ENCODE measurements at regions not wholly inside any gene's neighbourhood (a gene's known extent, or its start where the extent isn't known, plus 50 kb on each side); places are given as distances from the start of the nearest gene placed in this dataset.

DNA sequence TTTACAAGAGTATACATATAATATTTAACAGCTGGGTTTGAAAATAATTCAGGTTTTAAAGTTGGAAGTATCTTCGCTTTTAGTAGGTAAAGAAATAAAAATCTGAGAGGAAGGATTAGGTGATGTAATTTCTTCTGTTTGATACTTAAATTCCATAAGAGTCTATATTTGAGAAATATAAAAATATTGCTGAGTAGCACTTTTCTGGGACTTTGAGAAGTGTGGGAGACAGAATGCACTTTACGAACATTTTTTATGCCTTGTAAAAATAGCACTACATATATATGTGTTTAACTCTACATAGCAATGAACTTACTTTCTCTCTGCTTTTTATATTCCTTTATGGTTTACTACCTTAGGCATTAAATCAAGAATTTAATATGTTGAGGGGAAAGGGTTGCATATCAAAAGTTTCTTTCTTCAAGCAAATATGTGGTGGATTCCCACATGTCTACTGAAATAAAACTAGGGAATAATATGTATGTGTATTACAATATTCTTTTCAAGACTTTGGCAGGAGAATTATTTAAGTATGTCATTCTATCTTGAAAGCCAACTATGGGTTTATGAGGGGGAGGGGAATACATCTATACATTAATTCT, 266.7 kb upstream of the ADAMTS5 start:
- ATAC-seq (no peak), DNase-seq (ENCODE audit: low read depth, low spot score) (no peak)
- H3K9me3 ChIP-seq (ENCODE audit: control insufficient read depth, insufficient read depth, low read depth, low read length) = no peaks in the 10 kb centered on the region
- H3K27me3 ChIP-seq (ENCODE audit: control insufficient read depth, insufficient read depth, low read length) = no peaks in the 10 kb centered on the region
- ChIA-PET CTCF (no interaction called here), POLR2A (no interaction called here)
- in situ Hi-C loops (cut with HindIII; ENCODE audit: low pct_unique_long_range_greater_than_20kb, low sequenced_read_pairs) = no loop called here
- no peaks in the 10 kb centered on the region for H3K36me3 ChIP-seq (ENCODE audit: control insufficient read depth, insufficient read depth, low read length)
- H3K27ac ChIP-seq (ENCODE audit: low read length) = no peak overlapping the region
- no peak overlapping the region for H3K4me3 ChIP-seq (ENCODE audit: low read depth in 2 of 2, low read length in 2 of 2)
- H3K4me1 ChIP-seq (ENCODE audit: control insufficient read depth, insufficient read depth, low read length) = no peaks in the 10 kb centered on the region
- intact Hi-C loops (cut with micrococcal nuclease; ENCODE audit: unreplicated experiment) = no loop called here
- TF ChIP-seq TCF7L2 (IDR thresholded peaks at IDR 0.05; ENCODE audit: low read depth, low read length) = no peak
- no peak for TF ChIP-seq POLR2AphosphoS5 (IDR thresholded peaks at IDR 0.05; ENCODE audit: low read depth, low read length)
- TF ChIP-seq, protein P1, sequence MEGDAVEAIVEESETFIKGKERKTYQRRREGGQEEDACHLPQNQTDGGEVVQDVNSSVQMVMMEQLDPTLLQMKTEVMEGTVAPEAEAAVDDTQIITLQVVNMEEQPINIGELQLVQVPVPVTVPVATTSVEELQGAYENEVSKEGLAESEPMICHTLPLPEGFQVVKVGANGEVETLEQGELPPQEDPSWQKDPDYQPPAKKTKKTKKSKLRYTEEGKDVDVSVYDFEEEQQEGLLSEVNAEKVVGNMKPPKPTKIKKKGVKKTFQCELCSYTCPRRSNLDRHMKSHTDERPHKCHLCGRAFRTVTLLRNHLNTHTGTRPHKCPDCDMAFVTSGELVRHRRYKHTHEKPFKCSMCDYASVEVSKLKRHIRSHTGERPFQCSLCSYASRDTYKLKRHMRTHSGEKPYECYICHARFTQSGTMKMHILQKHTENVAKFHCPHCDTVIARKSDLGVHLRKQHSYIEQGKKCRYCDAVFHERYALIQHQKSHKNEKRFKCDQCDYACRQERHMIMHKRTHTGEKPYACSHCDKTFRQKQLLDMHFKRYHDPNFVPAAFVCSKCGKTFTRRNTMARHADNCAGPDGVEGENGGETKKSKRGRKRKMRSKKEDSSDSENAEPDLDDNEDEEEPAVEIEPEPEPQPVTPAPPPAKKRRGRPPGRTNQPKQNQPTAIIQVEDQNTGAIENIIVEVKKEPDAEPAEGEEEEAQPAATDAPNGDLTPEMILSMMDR (IDR thresholded peaks at IDR 0.05) = no peak
- TF ChIP-seq, protein P2, sequence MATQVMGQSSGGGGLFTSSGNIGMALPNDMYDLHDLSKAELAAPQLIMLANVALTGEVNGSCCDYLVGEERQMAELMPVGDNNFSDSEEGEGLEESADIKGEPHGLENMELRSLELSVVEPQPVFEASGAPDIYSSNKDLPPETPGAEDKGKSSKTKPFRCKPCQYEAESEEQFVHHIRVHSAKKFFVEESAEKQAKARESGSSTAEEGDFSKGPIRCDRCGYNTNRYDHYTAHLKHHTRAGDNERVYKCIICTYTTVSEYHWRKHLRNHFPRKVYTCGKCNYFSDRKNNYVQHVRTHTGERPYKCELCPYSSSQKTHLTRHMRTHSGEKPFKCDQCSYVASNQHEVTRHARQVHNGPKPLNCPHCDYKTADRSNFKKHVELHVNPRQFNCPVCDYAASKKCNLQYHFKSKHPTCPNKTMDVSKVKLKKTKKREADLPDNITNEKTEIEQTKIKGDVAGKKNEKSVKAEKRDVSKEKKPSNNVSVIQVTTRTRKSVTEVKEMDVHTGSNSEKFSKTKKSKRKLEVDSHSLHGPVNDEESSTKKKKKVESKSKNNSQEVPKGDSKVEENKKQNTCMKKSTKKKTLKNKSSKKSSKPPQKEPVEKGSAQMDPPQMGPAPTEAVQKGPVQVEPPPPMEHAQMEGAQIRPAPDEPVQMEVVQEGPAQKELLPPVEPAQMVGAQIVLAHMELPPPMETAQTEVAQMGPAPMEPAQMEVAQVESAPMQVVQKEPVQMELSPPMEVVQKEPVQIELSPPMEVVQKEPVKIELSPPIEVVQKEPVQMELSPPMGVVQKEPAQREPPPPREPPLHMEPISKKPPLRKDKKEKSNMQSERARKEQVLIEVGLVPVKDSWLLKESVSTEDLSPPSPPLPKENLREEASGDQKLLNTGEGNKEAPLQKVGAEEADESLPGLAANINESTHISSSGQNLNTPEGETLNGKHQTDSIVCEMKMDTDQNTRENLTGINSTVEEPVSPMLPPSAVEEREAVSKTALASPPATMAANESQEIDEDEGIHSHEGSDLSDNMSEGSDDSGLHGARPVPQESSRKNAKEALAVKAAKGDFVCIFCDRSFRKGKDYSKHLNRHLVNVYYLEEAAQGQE (IDR thresholded peaks at IDR 0.05; ENCODE audit: insufficient read depth in 1 of 2, low read depth in 2 of 2, low read length in 1 of 2) = no peak
- TF ChIP-seq SIN3A (IDR thresholded peaks at IDR 0.05; ENCODE audit: borderline replicate concordance, insufficient read depth, low read depth, low read length) = no peak
- no TSS peak for BruUV-seq (replicated peaks)

- intact Hi-C loops (cut with micrococcal nuclease; ENCODE audit: unreplicated experiment) (no loop called here), in situ Hi-C loops (cut with HindIII; ENCODE audit: low pct_unique_long_range_greater_than_20kb, low sequenced_read_pairs) (no loop called here)
- H3K4me3 ChIP-seq (ENCODE audit: low read depth in 2 of 2, low read length in 2 of 2) = no peak overlapping the region
- no peak for TF ChIP-seq POLR2AphosphoS5 (IDR thresholded peaks at IDR 0.05; ENCODE audit: low read depth, low read length)
- no peaks in the 10 kb centered on the region for H3K4me1 ChIP-seq (ENCODE audit: control insufficient read depth, insufficient read depth, low read length)
- no peaks in the 10 kb centered on the region for H3K9me3 ChIP-seq (ENCODE audit: control insufficient read depth, insufficient read depth, low read depth, low read length)
- CTCF ChIA-PET = no interaction called here
- BruUV-seq (replicated peaks) = no TSS peak
- no peaks in the 10 kb centered on the region for H3K27me3 ChIP-seq (ENCODE audit: control insufficient read depth, insufficient read depth, low read length)
- no peak overlapping the region for H3K27ac ChIP-seq (ENCODE audit: low read length)
- POLR2A ChIA-PET = no interaction called here
- ATAC-seq = no peak
- DNase-seq (ENCODE audit: low read depth, low spot score) = no peak
- H3K36me3 ChIP-seq (ENCODE audit: control insufficient read depth, insufficient read depth, low read length) = no peaks in the 10 kb centered on the region
Measured at GRCh38 chr21:27225940-27226339, 259.1 kb upstream of the ADAMTS5 start.

DNA sequence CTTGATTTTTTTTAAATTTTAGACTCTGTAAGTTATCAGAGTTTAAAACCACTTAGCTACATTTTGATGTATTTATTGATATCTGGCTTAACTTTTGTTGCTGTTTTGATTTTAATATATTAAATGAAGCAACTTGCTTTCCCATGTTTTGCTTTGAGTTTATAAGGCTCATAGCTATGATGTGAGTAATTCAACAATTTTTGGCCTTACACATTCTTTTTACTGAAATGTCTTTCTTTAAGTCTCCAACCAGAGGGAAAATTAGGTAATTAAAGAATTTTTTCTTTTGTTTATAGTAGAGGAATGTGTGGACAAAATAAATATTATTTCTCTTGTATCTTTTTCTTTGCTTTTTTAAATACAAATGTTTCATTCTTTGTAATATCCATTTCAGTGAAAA, 258.3 kb upstream of the ADAMTS5 start:
- H3K36me3 ChIP-seq (ENCODE audit: control insufficient read depth, insufficient read depth, low read length) = no peaks in the 10 kb centered on the region
- H3K4me1 ChIP-seq (ENCODE audit: control insufficient read depth, insufficient read depth, low read length) = no peaks in the 10 kb centered on the region
- in situ Hi-C loops (cut with HindIII; ENCODE audit: low pct_unique_long_range_greater_than_20kb, low sequenced_read_pairs) = no loop called here
- DNase-seq (ENCODE audit: low read depth, low spot score) (no peak), ATAC-seq (no peak)
- H3K4me3 ChIP-seq (ENCODE audit: low read depth in 2 of 2, low read length in 2 of 2) = no peak overlapping the region
- no peaks in the 10 kb centered on the region for H3K9me3 ChIP-seq (ENCODE audit: control insufficient read depth, insufficient read depth, low read depth, low read length)
- no peaks in the 10 kb centered on the region for H3K27me3 ChIP-seq (ENCODE audit: control insufficient read depth, insufficient read depth, low read length)
- BruUV-seq (replicated peaks) = no TSS peak
- H3K27ac ChIP-seq (ENCODE audit: low read length) = no peak overlapping the region
- CTCF ChIA-PET = no interaction called here
- TF ChIP-seq SIN3A (IDR thresholded peaks at IDR 0.05; ENCODE audit: borderline replicate concordance, insufficient read depth, low read depth, low read length) = no peak
- TF ChIP-seq POLR2AphosphoS5 (IDR thresholded peaks at IDR 0.05; ENCODE audit: low read depth, low read length) = no peak
- TF ChIP-seq, protein P1 (IDR thresholded peaks at IDR 0.05) = no peak
- TF ChIP-seq, protein P2 (IDR thresholded peaks at IDR 0.05; ENCODE audit: insufficient read depth in 1 of 2, low read depth in 2 of 2, low read length in 1 of 2) = no peak
- TF ChIP-seq TCF7L2 (IDR thresholded peaks at IDR 0.05; ENCODE audit: low read depth, low read length) = no peak
- POLR2A ChIA-PET = no interaction called here
- intact Hi-C loops (cut with micrococcal nuclease; ENCODE audit: unreplicated experiment) = no loop called here
